ENCODE measurements at regions not wholly inside any gene's neighbourhood (a gene's known extent, or its start where the extent isn't known, plus 50 kb on each side); places are given as distances from the start of the nearest gene placed in this dataset.
A peak's percentile ranks its signal among the peaks of the same experiment; 100 is the strongest.
"Not testable (repeated sequence)": the region's sequence is repeated elsewhere in the genome, so short reads cannot be mapped to it uniquely, and the experiment has no call there.

- peak in 1 of 4 donors; percentile 9 for DNase-seq (ENCODE audit: low read depth in 4 of 4, low spot score in 3 of 4)
Measured at GRCh38 chr5:100398815-100399214, 136.4 kb upstream of the FAM174A start.

- not testable (repeated sequence) for DNase-seq (ENCODE audit: low read depth in 4 of 4, low spot score in 3 of 4)
Measured at GRCh38 chr5:100379254-100379858, 155.8 kb upstream of the FAM174A start.

- DNase-seq (ENCODE audit: low read depth in 4 of 4, low spot score in 3 of 4), result not testable (repeated sequence)
Measured at GRCh38 chr5:100364757-100365478, 170.3 kb upstream of the FAM174A start.

- not testable (repeated sequence) for DNase-seq (ENCODE audit: low read depth in 4 of 4, low spot score in 3 of 4)
Measured at GRCh38 chr5:100364343-100364742, 170.8 kb upstream of the FAM174A start.

- not testable (repeated sequence) for DNase-seq (ENCODE audit: low read depth in 4 of 4, low spot score in 3 of 4)
Measured at GRCh38 chr5:100359998-100360397, 175.2 kb upstream of the FAM174A start.

GRCh38 chr5:100346269-100346668 lies 188.9 kb upstream of the FAM174A start:
- peak in 2 of 4 donors; percentile 1 to 2 for DNase-seq (ENCODE audit: low read depth in 4 of 4, low spot score in 3 of 4)

- not testable (repeated sequence) for DNase-seq (ENCODE audit: low read depth in 4 of 4, low spot score in 3 of 4)
Measured at GRCh38 chr5:100341485-100341884, 193.7 kb upstream of the FAM174A start.

GRCh38 chr5:100322483-100322882 lies 212.7 kb upstream of the FAM174A start:
- DNase-seq (ENCODE audit: low read depth in 4 of 4, low spot score in 3 of 4), result no peak

GRCh38 chr5:100319885-100320284 lies 215.3 kb upstream of the FAM174A start:
- DNase-seq (ENCODE audit: low read depth in 4 of 4, low spot score in 3 of 4), result no peak

GRCh38 chr5:100313657-100314056 lies 221.5 kb upstream of the FAM174A start:
- DNase-seq (ENCODE audit: low read depth in 4 of 4, low spot score in 3 of 4), result no peak

- peak in 1 of 4 donors; percentile 11 for DNase-seq (ENCODE audit: low read depth in 4 of 4, low spot score in 3 of 4)
Measured at GRCh38 chr5:100311806-100312205, 223.4 kb upstream of the FAM174A start.

- DNase-seq (ENCODE audit: low read depth in 4 of 4, low spot score in 3 of 4), result no peak
Measured at GRCh38 chr5:100306000-100306399, 229.2 kb upstream of the FAM174A start.

GRCh38 chr5:100303216-100303615 lies 232.0 kb upstream of the FAM174A start:
- DNase-seq (ENCODE audit: low read depth in 4 of 4, low spot score in 3 of 4), result no peak

GRCh38 chr5:100299261-100299660 lies 235.9 kb upstream of the FAM174A start:
- DNase-seq (ENCODE audit: low read depth in 4 of 4, low spot score in 3 of 4), result no peak

GRCh38 chr5:100276071-100276470 lies 259.1 kb upstream of the FAM174A start:
- no peak for DNase-seq (ENCODE audit: low read depth in 4 of 4, low spot score in 3 of 4)

- DNase-seq (ENCODE audit: low read depth in 4 of 4, low spot score in 3 of 4), result no peak
Measured at GRCh38 chr5:100275631-100276030, 259.5 kb upstream of the FAM174A start.

GRCh38 chr5:100273846-100274580 lies 261.2 kb upstream of the FAM174A start:
- DNase-seq (ENCODE audit: low read depth in 4 of 4, low spot score in 3 of 4), result no peak

GRCh38 chr5:100270023-100270771 lies 265.0 kb upstream of the FAM174A start:
- peak in 1 of 4 donors; percentile 4 for DNase-seq (ENCODE audit: low read depth in 4 of 4, low spot score in 3 of 4)

- no peak for DNase-seq (ENCODE audit: low read depth in 4 of 4, low spot score in 3 of 4)
Measured at GRCh38 chr5:100260968-100261367, 274.2 kb upstream of the FAM174A start.

GRCh38 chr5:100252944-100253343 lies 282.2 kb upstream of the FAM174A start:
- no peak for DNase-seq (ENCODE audit: low read depth in 4 of 4, low spot score in 3 of 4)

GRCh38 chr5:100252037-100252436 lies 283.1 kb upstream of the FAM174A start:
- DNase-seq (ENCODE audit: low read depth in 4 of 4, low spot score in 3 of 4), result no peak

Measured in left renal pelvis (tissue), 4 donors.